ENCODE measurements at regions not wholly inside any gene's neighbourhood (a gene's known extent, or its start where the extent isn't known, plus 50 kb on each side); places are given as distances from the start of the nearest gene placed in this dataset.
A peak's percentile ranks its signal among the peaks of the same experiment; 100 is the strongest.
"Not testable (repeated sequence)": the region's sequence is repeated elsewhere in the genome, so short reads cannot be mapped to it uniquely, and the experiment has no call there.

GRCh38 chr11:97033178-97033577 is 643.4 kb downstream of the JRKL start:
- no peak for DNase-seq

GRCh38 chr11:97048481-97048880 is 658.7 kb downstream of the JRKL start:
- DNase-seq = no peak

GRCh38 chr11:97060184-97060583 is 670.4 kb downstream of the JRKL start:
- DNase-seq = no peak

- no peak for DNase-seq
These were observed 679.3 kb downstream of the JRKL start for GRCh38 chr11:97069160-97069559.

GRCh38 chr11:97072420-97072819 is 682.6 kb downstream of the JRKL start:
- no peak for DNase-seq

- DNase-seq = not testable (repeated sequence)
These were observed 686.9 kb downstream of the JRKL start for GRCh38 chr11:97076666-97077065.

GRCh38 chr11:97078443-97078842 is 688.6 kb downstream of the JRKL start:
- DNase-seq = no peak

- DNase-seq = no peak
These were observed 689.4 kb downstream of the JRKL start for GRCh38 chr11:97079244-97079643.

- DNase-seq = no peak
These were observed 697.6 kb downstream of the JRKL start for GRCh38 chr11:97087419-97087818.

- no peak for DNase-seq
These were observed 703.0 kb downstream of the JRKL start for GRCh38 chr11:97092823-97093222.

GRCh38 chr11:97102180-97102579 is 712.4 kb downstream of the JRKL start:
- not testable (repeated sequence) for DNase-seq

- DNase-seq = no peak
These were observed 717.8 kb downstream of the JRKL start for GRCh38 chr11:97107604-97108003.

GRCh38 chr11:97109078-97109477 is 719.3 kb downstream of the JRKL start:
- no peak for DNase-seq

GRCh38 chr11:97110376-97110775 is 720.6 kb downstream of the JRKL start:
- DNase-seq = no peak

GRCh38 chr11:97111559-97111958 is 721.7 kb downstream of the JRKL start:
- no peak for DNase-seq

GRCh38 chr11:97118614-97119200 is 728.9 kb downstream of the JRKL start:
- DNase-seq = no peak

GRCh38 chr11:97123237-97123636 is 733.4 kb downstream of the JRKL start:
- no peak for DNase-seq

- DNase-seq = no peak
These were observed 746.3 kb downstream of the JRKL start for GRCh38 chr11:97136067-97136466.

GRCh38 chr11:97140885-97141494 is 751.2 kb downstream of the JRKL start:
- DNase-seq = no peak

GRCh38 chr11:97143463-97143862 is 753.6 kb downstream of the JRKL start:
- DNase-seq = no peak

- DNase-seq = no peak
These were observed 759.9 kb downstream of the JRKL start for GRCh38 chr11:97149741-97150140.

GRCh38 chr11:97157221-97157740 is 767.5 kb downstream of the JRKL start:
- DNase-seq = peak; percentile 21

GRCh38 chr11:97158243-97158642 is 768.4 kb downstream of the JRKL start:
- DNase-seq = no peak

GRCh38 chr11:97163631-97164191 is 773.9 kb downstream of the JRKL start:
- no peak for DNase-seq

Measured in NCI-H2171 (cell line).